ENCODE measurements at regions not wholly inside any gene's neighbourhood (a gene's known extent, or its start where the extent isn't known, plus 50 kb on each side); places are given as distances from the start of the nearest gene placed in this dataset.

DNA sequence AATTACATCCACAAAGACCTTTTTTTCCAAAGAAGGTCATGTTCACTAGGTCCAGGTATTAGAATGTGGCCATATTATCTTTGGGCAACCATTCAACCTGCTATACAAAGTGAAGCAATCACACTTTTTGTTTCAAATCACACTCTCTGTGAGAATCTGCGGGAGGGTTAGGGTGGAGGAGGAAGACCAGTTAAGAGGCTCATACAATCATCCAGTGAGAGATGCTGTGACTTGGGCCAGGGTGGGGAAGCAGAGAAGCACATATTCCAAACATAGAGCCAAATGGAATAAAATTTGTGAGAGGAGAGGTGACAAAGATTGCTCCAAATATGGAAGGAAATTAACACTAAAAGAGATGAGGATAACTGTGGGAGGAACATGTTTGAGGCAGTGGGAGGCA lies 351.6 kb downstream of the CYRIA start:
- TF ChIP-seq POLR2AphosphoS5 (IDR thresholded peaks at IDR 0.05; ENCODE audit: low read depth, low read length) (no peak), TAF1 (IDR thresholded peaks at IDR 0.05; ENCODE audit: borderline replicate concordance, insufficient read depth, low read length) (no peak), SIN3A (IDR thresholded peaks at IDR 0.05; ENCODE audit: borderline replicate concordance, insufficient read depth, low read length) (no peak)
